GM18520 (cell line): ENCODE measurements at regions not wholly inside any gene's neighbourhood (a gene's known extent, or its start where the extent isn't known, plus 50 kb on each side); places are given as distances from the start of the nearest gene placed in this dataset.

Experiments used
- ATAC-seq: cut with Tn5 transposase; IDR thresholded peaks from one replicate; pipeline ENCODE4 v1.9.1; 2021; ENCODE audit not compliant: unreplicated experiment

GRCh38 chr4:24476282-24476681, 108.1 kb downstream of the DHX15 start:
- ATAC-seq = no peak

GRCh38 chr4:24475756-24476155, 108.6 kb downstream of the DHX15 start:
- ATAC-seq = no peak

DNA sequence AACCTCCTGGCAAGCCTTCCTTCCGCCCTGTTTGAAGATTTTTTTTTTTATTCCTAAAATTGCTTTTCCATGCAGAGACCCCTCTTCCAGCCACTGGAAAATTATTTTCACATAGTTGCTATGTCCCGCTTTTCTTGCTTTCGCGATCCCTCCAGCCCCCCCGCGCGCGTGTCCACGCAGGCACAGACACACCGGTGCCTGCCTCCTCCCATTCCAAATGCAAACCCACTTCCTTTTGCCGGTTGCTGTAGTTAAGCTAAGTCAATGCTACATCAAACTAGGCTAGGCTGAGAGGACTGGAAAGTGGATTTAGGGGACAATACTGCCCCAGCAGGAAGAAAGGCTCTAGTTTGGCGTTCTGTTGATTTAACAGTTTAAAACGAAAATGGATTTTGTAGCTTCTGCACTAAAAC, 111.0 kb downstream of the DHX15 start:
- ATAC-seq = no peak

- no peak for ATAC-seq
Observed at GRCh38 chr4:24472514-24473308, 111.6 kb downstream of the DHX15 start.

- no peak for ATAC-seq
Observed at GRCh38 chr4:24472161-24472510, 112.2 kb downstream of the DHX15 start.

DNA sequence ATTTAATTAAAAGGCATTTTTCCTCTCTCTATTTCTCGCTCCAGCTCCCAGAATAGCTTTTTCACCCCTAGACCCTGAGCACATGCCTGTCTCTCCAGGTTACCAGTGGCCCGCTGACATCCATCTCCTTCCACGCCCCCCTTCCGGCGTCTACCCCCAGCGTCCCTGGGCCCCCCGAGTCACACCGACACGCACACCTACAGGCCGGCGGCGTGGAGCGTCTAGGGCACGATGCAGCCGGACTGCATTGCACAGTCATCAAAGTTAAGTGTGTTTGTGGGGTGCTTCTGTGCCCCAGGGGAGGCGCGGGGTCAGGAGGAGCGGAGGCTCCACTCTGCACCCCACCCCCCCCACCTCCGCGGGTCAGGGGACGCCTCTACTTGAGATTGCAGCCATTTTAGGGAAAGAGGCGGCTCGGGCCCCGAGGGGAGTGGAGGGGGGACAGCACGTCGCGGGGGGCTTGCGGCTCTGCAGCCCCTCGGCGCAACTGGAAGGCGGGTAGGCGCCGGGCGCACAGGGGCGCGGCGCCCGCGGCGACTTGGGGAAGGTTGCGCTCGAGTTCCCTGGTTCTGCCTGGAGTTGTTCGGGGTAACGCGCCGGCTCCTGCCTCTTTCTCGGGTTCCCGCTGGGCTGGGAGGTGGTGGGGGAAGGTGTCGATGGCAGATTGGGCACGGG, 112.7 kb downstream of the DHX15 start:
- no peak for ATAC-seq

DNA sequence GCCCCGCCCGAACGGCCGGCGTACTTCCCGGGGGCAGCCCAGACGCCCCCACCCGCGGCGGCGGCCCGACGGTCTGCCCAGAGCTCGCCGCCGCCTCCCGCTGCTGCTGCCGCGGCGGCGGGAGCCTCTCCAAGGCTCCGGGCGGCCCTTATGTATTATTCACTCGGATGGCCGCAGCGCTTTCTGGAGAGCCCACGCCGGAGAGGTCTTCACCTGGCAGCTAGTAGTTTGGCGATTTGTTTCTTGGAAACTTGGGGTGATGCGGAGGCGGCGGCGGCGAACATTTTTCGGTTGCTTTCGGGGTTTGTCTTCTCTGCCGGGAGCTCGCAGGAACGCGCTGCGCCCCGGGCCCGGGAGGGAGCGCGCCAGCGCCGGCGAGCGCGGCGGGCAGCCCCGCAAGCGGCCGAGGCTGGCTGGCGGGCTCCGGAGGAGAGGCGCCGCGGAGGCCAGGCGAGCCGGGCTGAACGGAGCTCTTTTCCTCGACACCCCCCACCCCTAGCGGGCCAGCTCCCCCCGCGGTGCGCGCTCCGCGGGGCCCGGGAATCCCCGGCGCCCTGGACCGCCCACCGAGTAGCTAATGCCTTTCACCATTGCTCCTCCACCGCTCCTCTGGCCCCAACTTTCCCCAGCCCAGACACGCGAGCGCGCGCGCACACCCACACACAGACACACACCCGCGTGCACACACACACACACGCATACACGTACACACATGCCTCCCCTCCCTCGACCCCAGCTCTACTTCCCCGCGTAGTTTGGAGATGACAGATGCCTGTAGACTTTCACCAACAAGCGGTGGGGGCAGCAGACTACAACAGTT, 113.5 kb downstream of the DHX15 start:
- no peak for ATAC-seq

- ATAC-seq = no peak
Observed at GRCh38 chr4:24468071-24468470, 116.3 kb downstream of the DHX15 start.

DNA sequence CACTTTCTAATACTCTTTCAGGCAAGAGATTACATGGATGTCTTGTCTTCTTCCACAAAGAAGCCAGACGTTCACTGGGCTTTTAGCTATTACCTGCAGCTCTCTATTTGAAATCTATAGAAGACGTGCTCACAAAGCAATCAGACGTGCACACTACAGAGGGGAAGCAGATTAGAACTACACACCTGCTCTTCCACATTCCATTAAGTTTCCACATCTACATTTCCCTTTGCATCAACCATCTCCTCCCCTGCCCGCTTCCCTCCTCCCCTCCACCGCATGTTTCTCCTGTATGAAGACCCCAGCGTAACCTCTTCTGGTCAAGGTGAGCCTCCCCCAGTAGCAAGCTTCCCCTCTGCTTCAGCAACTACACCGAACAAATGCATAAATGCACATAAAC, 119.8 kb downstream of the DHX15 start:
- ATAC-seq = no peak

DNA sequence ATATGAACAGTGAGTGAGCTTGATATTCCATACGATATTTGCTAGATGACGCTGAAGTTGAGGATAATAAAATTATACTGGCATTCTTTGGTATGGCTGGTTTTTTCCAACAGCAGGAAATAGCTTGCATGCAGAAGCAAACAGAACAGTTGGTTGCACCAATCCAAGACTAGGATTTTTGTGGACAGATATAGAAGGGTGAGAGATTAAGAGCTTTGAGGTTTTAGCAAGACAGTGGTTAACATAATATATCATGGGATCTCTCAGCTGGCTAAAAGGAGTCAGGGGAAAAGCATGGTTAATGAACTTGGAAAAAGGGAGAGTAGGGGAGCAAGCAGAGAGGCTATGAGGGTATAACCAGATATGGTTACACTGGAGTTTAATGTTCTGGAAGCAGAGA, 127.9 kb downstream of the DHX15 start:
- no peak for ATAC-seq

DNA sequence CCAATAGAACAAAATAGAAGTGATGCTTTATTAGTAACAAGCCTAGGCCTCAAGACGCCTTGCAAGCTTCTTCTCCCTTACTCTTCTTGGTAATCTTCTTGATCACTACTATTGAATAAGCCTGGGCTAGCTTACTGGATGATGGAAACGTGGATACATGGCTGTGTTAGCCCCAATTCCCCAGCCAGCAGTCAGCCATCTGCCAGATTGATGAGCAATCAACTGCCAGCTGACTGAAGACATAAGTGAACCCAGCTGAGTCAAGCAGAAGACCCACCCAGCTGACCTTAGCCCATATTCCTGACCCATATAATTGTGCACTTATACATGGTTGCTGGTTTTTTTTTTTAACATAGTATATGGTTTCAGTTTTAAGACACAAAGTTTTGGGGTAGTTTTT, 130.4 kb downstream of the DHX15 start:
- ATAC-seq = no peak

GRCh38 chr4:24451870-24452269, 132.5 kb downstream of the DHX15 start:
- no peak for ATAC-seq

- no peak for ATAC-seq
Observed at GRCh38 chr4:24443200-24443599, 141.2 kb downstream of the DHX15 start.

GRCh38 chr4:24440765-24441164, 143.6 kb downstream of the DHX15 start:
- ATAC-seq = no peak

DNA sequence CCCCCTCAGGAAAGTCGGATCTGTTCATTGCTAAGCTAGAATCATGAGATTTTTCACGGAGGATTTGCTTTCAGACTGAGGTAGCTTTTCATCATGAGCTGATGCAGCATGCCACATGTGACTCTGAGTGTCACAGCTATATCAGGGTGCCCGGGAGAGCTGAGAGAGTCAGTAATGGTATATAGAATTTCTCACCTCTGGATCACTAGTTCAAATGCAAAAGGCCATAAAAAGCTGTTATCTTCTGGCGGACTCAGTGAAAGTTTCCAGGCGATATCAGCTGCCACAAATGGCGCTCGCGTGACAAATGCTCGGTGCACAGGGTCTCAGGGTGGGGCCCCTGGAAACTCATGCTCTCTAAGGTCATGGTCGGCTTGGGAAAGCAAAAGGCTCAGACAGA, 150.1 kb downstream of the DHX15 start:
- no peak for ATAC-seq

DNA sequence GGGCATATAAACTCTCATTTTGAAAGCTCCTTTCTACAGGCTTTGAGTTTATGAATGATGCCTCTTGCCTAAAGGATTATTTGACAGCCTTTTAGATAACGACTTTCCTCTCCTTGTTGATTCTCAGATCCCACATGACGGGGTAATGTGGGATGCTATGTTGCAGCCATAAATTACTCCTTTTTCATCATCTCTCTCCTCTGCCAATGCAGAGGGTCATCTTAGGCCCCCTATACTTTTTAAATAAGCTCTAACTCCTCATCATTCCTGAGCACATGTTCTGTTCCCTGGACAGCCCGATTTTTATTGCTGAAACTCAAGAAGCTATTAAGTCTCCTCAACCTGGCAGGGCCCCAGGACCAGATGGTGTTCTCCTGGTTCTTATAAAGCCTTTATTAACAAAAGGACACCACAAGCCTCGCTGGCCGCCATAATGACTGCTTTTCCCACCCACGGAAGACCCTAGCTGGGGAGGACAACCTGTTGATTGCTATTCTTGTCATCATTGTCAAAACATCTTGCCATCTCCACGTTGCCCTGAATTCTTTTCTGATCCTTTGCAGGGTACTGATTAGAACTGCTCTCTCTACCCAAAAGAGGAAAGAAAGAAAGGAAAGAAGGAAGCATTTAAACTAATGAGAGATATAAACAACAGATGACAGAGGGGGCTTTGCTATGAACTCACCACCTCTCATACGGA, 150.7 kb downstream of the DHX15 start:
- ATAC-seq = no peak

GRCh38 chr4:24428850-24429249, 155.5 kb downstream of the DHX15 start:
- no peak for ATAC-seq

- ATAC-seq = no peak
Observed at GRCh38 chr4:24426557-24426956, 157.8 kb downstream of the DHX15 start.

DNA sequence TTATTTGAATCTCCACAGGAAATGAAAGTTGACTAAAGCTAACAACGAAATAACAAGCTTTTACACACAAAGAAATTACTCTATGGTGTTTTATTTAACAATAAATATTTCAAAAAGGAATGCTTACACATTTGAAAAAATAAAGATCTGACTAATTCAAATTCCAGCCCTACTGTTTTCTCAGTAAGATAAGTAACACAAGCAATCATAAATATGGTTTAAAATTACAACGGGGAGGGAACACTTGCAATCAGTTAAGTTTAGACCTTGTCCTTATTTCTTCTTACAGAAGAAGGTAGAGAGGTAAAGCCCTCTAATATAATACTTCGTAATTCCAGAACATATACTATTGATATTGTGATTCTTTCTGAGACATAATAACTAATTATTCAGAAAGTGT, 158.5 kb downstream of the DHX15 start:
- no peak for ATAC-seq

- no peak for ATAC-seq
Observed at GRCh38 chr4:24423670-24424069, 160.7 kb downstream of the DHX15 start.

DNA sequence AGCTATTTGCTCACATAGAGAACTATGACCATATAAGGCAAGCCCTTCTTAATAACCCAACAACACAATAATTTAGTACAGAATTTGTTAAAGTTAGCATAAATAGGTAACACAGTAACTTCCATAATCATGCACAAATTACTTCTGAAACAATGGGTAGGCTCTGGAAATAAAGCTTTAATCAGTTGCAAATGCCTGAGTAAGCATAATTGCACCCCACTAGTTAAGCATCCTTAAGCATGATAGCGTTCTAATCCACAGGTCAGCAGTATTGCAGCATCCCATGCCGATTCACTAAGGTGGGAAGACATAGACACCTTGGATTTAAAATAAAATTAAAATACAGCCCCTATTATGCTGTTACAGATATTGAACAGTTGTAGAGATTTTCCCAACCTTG, 161.7 kb downstream of the DHX15 start:
- ATAC-seq = no peak
